ENCODE measurements at regions not wholly inside any gene's neighbourhood (a gene's known extent, or its start where the extent isn't known, plus 50 kb on each side); places are given as distances from the start of the nearest gene placed in this dataset.

DNA sequence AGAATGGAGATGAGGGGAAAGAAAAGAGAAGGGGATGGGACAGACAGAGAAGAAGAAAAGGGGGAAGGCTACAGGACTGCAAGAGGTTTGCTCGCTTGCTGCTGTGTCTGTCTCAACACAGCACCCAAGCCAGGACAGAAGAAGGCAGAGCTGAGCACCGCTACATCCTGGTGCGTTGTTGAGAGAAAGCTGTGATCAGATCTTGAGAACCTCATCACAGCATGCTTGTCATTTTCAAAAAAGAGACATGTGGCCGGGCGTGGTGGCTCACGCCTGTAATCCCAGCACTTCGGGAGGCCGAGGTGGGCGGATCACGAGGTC is 110.9 kb downstream of the NXNL2 start:
- TF ChIP-seq POLR2AphosphoS5 (IDR thresholded peaks at IDR 0.05) (no peak), POLR2A (IDR thresholded peaks at IDR 0.05) (no peak)
- TF ChIP-seq, protein P1, sequence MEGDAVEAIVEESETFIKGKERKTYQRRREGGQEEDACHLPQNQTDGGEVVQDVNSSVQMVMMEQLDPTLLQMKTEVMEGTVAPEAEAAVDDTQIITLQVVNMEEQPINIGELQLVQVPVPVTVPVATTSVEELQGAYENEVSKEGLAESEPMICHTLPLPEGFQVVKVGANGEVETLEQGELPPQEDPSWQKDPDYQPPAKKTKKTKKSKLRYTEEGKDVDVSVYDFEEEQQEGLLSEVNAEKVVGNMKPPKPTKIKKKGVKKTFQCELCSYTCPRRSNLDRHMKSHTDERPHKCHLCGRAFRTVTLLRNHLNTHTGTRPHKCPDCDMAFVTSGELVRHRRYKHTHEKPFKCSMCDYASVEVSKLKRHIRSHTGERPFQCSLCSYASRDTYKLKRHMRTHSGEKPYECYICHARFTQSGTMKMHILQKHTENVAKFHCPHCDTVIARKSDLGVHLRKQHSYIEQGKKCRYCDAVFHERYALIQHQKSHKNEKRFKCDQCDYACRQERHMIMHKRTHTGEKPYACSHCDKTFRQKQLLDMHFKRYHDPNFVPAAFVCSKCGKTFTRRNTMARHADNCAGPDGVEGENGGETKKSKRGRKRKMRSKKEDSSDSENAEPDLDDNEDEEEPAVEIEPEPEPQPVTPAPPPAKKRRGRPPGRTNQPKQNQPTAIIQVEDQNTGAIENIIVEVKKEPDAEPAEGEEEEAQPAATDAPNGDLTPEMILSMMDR (IDR thresholded peaks at IDR 0.05), result no peak
